ENCODE measurements at regions not wholly inside any gene's neighbourhood (a gene's known extent, or its start where the extent isn't known, plus 50 kb on each side); places are given as distances from the start of the nearest gene placed in this dataset.

GRCh38 chr5:92267830-92268229, 884.7 kb upstream of the ARRDC3 start:
- TF ChIP-seq CTCF (IDR thresholded peaks at IDR 0.05), result no peak
- TF ChIP-seq POLR2A (IDR thresholded peaks at IDR 0.05), result no peak
